ENCODE measurements at regions not wholly inside any gene's neighbourhood (a gene's known extent, or its start where the extent isn't known, plus 50 kb on each side); places are given as distances from the start of the nearest gene placed in this dataset.

GRCh38 chrX:5823903-5824302 is 404.8 kb downstream of the NLGN4X start (continued):
- TF ChIP-seq TSHZ2 (CRISPR knock-in tag; IDR thresholded peaks at IDR 0.05): no peak
- no peak for TF ChIP-seq ZFP30 (CRISPR knock-in tag; IDR thresholded peaks at IDR 0.05)
- TF ChIP-seq SNAI2 (CRISPR knock-in tag; IDR thresholded peaks at IDR 0.05): no peak
- TF ChIP-seq ISL1 (CRISPR knock-in tag; IDR thresholded peaks at IDR 0.05): no peak
- TF ChIP-seq BACH2 (CRISPR knock-in tag; IDR thresholded peaks at IDR 0.05; ENCODE audit: borderline replicate concordance): no peak

GRCh38 chrX:5810636-5811035 is 418.0 kb downstream of the NLGN4X start:
- TF ChIP-seq POU6F1 (CRISPR knock-in tag; IDR thresholded peaks at IDR 0.05; ENCODE audit: borderline replicate concordance, low read depth): no peak
- TF ChIP-seq GLIS3 (CRISPR knock-in tag; IDR thresholded peaks at IDR 0.05): no peak
- no peak for TF ChIP-seq TOX (CRISPR knock-in tag; IDR thresholded peaks at IDR 0.05; ENCODE audit: borderline replicate concordance)
- TF ChIP-seq ISL1 (CRISPR knock-in tag; IDR thresholded peaks at IDR 0.05): no peak
- TF ChIP-seq ZC3H10 (CRISPR knock-in tag; IDR thresholded peaks at IDR 0.05): no peak
- TF ChIP-seq BACH2 (CRISPR knock-in tag; IDR thresholded peaks at IDR 0.05; ENCODE audit: borderline replicate concordance): no peak
- TF ChIP-seq ZNF565 (CRISPR knock-in tag; conservative IDR thresholded peaks at IDR 0.05; ENCODE audit: low read depth): no peak
- no peak for TF ChIP-seq ZFP3 (CRISPR knock-in tag; IDR thresholded peaks at IDR 0.05)
- no peak for TF ChIP-seq OSR1 (CRISPR knock-in tag; IDR thresholded peaks at IDR 0.05)
- ATAC-seq: no peak

GRCh38 chrX:5807181-5807580 is 421.5 kb downstream of the NLGN4X start:
- ATAC-seq: no peak

More at GRCh38 chrX:5807181-5807580, 421.5 kb downstream of the NLGN4X start:
- TF ChIP-seq CREB5 (CRISPR knock-in tag; IDR thresholded peaks at IDR 0.05; ENCODE audit: low read depth): no peak
- TF ChIP-seq OSR1 (CRISPR knock-in tag; IDR thresholded peaks at IDR 0.05): no peak
- TF ChIP-seq TCF4 (CRISPR knock-in tag; IDR thresholded peaks at IDR 0.05; ENCODE audit: borderline replicate concordance): no peak
- no peak for TF ChIP-seq CSDC2 (CRISPR knock-in tag; IDR thresholded peaks at IDR 0.05)
- TF ChIP-seq TSHZ2 (CRISPR knock-in tag; IDR thresholded peaks at IDR 0.05): no peak
- no peak for TF ChIP-seq POU6F1 (CRISPR knock-in tag; IDR thresholded peaks at IDR 0.05; ENCODE audit: borderline replicate concordance, low read depth)
- no peak for TF ChIP-seq PATZ1 (CRISPR knock-in tag; IDR thresholded peaks at IDR 0.05; ENCODE audit: borderline replicate concordance)
- TF ChIP-seq ISL1 (CRISPR knock-in tag; IDR thresholded peaks at IDR 0.05): no peak
- no peak for TF ChIP-seq ZC3H10 (CRISPR knock-in tag; IDR thresholded peaks at IDR 0.05)
- TF ChIP-seq ESRRG (CRISPR knock-in tag; IDR thresholded peaks at IDR 0.05): no peak
- TF ChIP-seq ZNF70 (CRISPR knock-in tag; IDR thresholded peaks at IDR 0.05): no peak
- TF ChIP-seq ARNTL (CRISPR knock-in tag; IDR thresholded peaks at IDR 0.05; ENCODE audit: borderline replicate concordance, low read depth): no peak
- TF ChIP-seq ZFP30 (CRISPR knock-in tag; IDR thresholded peaks at IDR 0.05): no peak
